ENCODE measurements at regions not wholly inside any gene's neighbourhood (a gene's known extent, or its start where the extent isn't known, plus 50 kb on each side); places are given as distances from the start of the nearest gene placed in this dataset.

DNA sequence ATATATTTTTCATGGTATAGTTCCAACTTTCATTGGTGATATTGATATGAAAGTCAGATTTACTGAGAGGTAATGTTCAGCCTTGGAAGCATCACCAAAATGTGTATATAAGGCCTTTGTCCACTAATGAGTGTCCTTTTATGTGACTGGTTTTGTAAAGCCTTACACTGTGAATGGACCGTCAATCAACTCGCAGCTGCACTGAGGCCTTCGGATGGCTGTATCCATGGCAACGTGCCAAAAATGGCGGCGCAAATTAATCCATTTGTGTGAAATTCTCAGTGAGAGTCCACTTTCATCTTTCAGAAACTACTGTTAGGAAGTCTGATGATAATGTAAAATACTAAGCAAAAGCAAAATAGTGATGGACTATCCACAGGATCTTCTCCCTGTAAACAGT is 131.7 kb downstream of the SPCS3 start:
- TF ChIP-seq, protein P1, sequence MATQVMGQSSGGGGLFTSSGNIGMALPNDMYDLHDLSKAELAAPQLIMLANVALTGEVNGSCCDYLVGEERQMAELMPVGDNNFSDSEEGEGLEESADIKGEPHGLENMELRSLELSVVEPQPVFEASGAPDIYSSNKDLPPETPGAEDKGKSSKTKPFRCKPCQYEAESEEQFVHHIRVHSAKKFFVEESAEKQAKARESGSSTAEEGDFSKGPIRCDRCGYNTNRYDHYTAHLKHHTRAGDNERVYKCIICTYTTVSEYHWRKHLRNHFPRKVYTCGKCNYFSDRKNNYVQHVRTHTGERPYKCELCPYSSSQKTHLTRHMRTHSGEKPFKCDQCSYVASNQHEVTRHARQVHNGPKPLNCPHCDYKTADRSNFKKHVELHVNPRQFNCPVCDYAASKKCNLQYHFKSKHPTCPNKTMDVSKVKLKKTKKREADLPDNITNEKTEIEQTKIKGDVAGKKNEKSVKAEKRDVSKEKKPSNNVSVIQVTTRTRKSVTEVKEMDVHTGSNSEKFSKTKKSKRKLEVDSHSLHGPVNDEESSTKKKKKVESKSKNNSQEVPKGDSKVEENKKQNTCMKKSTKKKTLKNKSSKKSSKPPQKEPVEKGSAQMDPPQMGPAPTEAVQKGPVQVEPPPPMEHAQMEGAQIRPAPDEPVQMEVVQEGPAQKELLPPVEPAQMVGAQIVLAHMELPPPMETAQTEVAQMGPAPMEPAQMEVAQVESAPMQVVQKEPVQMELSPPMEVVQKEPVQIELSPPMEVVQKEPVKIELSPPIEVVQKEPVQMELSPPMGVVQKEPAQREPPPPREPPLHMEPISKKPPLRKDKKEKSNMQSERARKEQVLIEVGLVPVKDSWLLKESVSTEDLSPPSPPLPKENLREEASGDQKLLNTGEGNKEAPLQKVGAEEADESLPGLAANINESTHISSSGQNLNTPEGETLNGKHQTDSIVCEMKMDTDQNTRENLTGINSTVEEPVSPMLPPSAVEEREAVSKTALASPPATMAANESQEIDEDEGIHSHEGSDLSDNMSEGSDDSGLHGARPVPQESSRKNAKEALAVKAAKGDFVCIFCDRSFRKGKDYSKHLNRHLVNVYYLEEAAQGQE (IDR thresholded peaks at IDR 0.05; ENCODE audit: insufficient read depth in 1 of 2, low read depth in 2 of 2, low read length in 1 of 2), result no peak
- TF ChIP-seq, protein P2, sequence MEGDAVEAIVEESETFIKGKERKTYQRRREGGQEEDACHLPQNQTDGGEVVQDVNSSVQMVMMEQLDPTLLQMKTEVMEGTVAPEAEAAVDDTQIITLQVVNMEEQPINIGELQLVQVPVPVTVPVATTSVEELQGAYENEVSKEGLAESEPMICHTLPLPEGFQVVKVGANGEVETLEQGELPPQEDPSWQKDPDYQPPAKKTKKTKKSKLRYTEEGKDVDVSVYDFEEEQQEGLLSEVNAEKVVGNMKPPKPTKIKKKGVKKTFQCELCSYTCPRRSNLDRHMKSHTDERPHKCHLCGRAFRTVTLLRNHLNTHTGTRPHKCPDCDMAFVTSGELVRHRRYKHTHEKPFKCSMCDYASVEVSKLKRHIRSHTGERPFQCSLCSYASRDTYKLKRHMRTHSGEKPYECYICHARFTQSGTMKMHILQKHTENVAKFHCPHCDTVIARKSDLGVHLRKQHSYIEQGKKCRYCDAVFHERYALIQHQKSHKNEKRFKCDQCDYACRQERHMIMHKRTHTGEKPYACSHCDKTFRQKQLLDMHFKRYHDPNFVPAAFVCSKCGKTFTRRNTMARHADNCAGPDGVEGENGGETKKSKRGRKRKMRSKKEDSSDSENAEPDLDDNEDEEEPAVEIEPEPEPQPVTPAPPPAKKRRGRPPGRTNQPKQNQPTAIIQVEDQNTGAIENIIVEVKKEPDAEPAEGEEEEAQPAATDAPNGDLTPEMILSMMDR (IDR thresholded peaks at IDR 0.05), result no peak
- TF ChIP-seq SIN3A (IDR thresholded peaks at IDR 0.05; ENCODE audit: borderline replicate concordance, insufficient read depth, low read depth, low read length), result no peak
- no peak for TF ChIP-seq TCF7L2 (IDR thresholded peaks at IDR 0.05; ENCODE audit: low read depth, low read length)
- TF ChIP-seq POLR2AphosphoS5 (IDR thresholded peaks at IDR 0.05; ENCODE audit: low read depth, low read length), result no peak

Data from Panc1 (cell line).